ENCODE measurements at regions not wholly inside any gene's neighbourhood (a gene's known extent, or its start where the extent isn't known, plus 50 kb on each side); places are given as distances from the start of the nearest gene placed in this dataset.

- TF ChIP-seq POLR2A (IDR thresholded peaks at IDR 0.05) (no peak), CTCF (IDR thresholded peaks at IDR 0.05 in 4 of 5, conservative IDR thresholded peaks at IDR 0.05 in 1 of 5) (no peak)
Measured at GRCh38 chr1:95903060-95903459, 669.0 kb downstream of the RWDD3 start.

All from gastrocnemius medialis (tissue), 4 donors.